ENCODE measurements at regions not wholly inside any gene's neighbourhood (a gene's known extent, or its start where the extent isn't known, plus 50 kb on each side); places are given as distances from the start of the nearest gene placed in this dataset.

DNA sequence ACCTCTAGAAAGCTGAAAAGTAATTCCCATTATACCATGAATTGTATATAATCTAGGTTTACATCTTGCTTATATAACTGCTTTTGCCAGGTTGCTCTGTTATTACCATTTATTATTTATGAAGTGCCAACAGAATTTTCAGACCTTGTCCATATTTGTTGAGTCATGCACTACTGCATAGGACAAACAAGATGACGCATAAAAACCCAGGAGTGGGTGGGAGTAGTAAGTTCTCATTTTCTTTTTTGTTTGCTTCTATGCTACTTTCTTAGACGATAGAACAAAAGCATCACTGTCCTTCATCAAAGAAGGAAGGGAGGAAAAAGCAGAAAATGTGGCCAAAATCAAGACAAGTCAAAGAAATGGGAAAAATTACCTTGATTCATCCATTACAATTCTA is 119.0 kb upstream of the RASSF8 start:
- Histone ChIP-seq H3K4me3 (ENCODE audit: low read length) (no peak overlapping the region), H4K20me1 (ENCODE audit: insufficient read depth) (no peaks in the 10 kb centered on the region), H3K9me3 (ENCODE audit: low read length) (no peaks in the 10 kb centered on the region), H3K4me2 (ENCODE audit: low read length) (no peak overlapping the region), H3K9me2 (ENCODE audit: insufficient read depth, low read length) (no peaks in the 10 kb centered on the region), H3K36me3 (ENCODE audit: insufficient read depth, low read length) (no peaks in the 10 kb centered on the region), H3F3A (ENCODE audit: insufficient read depth, low read length, poor library complexity, severe bottlenecking) (no peaks in the 10 kb centered on the region), H3K79me2 (replicated peaks; ENCODE audit: insufficient read depth, low read length) (no peaks in the 10 kb centered on the region), H3K27ac (ENCODE audit: low read length) (no peak overlapping the region), H3K27me3 (ENCODE audit: insufficient read depth, low read depth, low read length) (no peaks in the 10 kb centered on the region), H2AFZ (ENCODE audit: low read depth, low read length) (no peak overlapping the region), H3K9ac (ENCODE audit: low read length) (no peak overlapping the region)
- TF ChIP-seq RAD21 (conservative IDR thresholded peaks at IDR 0.05) (no peak), MXI1 (conservative IDR thresholded peaks at IDR 0.05; ENCODE audit: poor library complexity, severe bottlenecking) (no peak), POLR2AphosphoS5 (IDR thresholded peaks at IDR 0.05) (no peak), EP300 (conservative IDR thresholded peaks at IDR 0.05; ENCODE audit: poor library complexity, severe bottlenecking) (no peak), EZH2 (IDR thresholded peaks at IDR 0.05; ENCODE audit: borderline replicate concordance, insufficient read depth, low read length, poor library complexity, severe bottlenecking) (no peak), TAF1 (IDR thresholded peaks at IDR 0.05; ENCODE audit: low read depth) (no peak), SMC3 (conservative IDR thresholded peaks at IDR 0.05; ENCODE audit: poor library complexity) (no peak)
- TF ChIP-seq, protein P1, sequence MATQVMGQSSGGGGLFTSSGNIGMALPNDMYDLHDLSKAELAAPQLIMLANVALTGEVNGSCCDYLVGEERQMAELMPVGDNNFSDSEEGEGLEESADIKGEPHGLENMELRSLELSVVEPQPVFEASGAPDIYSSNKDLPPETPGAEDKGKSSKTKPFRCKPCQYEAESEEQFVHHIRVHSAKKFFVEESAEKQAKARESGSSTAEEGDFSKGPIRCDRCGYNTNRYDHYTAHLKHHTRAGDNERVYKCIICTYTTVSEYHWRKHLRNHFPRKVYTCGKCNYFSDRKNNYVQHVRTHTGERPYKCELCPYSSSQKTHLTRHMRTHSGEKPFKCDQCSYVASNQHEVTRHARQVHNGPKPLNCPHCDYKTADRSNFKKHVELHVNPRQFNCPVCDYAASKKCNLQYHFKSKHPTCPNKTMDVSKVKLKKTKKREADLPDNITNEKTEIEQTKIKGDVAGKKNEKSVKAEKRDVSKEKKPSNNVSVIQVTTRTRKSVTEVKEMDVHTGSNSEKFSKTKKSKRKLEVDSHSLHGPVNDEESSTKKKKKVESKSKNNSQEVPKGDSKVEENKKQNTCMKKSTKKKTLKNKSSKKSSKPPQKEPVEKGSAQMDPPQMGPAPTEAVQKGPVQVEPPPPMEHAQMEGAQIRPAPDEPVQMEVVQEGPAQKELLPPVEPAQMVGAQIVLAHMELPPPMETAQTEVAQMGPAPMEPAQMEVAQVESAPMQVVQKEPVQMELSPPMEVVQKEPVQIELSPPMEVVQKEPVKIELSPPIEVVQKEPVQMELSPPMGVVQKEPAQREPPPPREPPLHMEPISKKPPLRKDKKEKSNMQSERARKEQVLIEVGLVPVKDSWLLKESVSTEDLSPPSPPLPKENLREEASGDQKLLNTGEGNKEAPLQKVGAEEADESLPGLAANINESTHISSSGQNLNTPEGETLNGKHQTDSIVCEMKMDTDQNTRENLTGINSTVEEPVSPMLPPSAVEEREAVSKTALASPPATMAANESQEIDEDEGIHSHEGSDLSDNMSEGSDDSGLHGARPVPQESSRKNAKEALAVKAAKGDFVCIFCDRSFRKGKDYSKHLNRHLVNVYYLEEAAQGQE (IDR thresholded peaks at IDR 0.05; ENCODE audit: borderline replicate concordance) = no peak
- TF ChIP-seq, protein P2, sequence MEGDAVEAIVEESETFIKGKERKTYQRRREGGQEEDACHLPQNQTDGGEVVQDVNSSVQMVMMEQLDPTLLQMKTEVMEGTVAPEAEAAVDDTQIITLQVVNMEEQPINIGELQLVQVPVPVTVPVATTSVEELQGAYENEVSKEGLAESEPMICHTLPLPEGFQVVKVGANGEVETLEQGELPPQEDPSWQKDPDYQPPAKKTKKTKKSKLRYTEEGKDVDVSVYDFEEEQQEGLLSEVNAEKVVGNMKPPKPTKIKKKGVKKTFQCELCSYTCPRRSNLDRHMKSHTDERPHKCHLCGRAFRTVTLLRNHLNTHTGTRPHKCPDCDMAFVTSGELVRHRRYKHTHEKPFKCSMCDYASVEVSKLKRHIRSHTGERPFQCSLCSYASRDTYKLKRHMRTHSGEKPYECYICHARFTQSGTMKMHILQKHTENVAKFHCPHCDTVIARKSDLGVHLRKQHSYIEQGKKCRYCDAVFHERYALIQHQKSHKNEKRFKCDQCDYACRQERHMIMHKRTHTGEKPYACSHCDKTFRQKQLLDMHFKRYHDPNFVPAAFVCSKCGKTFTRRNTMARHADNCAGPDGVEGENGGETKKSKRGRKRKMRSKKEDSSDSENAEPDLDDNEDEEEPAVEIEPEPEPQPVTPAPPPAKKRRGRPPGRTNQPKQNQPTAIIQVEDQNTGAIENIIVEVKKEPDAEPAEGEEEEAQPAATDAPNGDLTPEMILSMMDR (IDR thresholded peaks at IDR 0.05; ENCODE audit: poor library complexity, severe bottlenecking) = no peak

DNA sequence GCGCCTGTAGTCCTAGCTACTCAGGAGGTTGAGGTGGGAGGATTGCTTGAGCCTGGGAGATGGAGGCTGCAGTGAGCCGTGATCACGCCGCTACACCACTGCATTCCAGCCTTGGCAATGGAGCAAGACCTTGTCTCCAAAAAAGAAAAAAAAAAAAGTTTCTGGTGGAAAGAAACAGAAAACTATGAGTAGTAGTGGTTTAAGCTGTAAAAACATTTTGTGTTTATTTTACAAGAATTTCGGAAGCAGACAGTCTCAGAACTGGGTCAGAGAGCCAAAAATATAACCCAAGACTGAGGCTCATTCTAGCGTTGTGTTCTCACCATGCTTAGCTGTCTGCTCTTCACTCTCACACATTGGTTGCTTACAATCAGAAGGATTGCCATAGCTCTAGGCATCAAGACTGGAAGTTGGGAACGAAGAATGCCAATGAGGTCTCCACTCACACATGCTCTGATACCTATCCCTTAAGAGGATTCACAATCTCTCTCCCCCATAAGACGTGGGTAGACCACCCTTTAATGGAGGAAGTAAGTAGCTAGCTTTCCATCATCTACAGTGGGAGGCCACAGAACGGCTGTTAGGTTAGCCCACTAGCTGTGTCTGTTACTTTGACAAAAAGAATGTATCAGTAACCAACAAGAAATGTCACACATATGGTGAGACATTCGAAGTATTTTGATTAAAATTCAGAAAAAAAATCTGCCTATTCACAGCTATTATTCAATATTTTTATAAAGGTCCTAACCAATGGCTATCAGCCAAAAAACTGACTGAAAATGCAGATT is 117.6 kb upstream of the RASSF8 start:
- no peaks in the 10 kb centered on the region for H3K27me3 ChIP-seq (ENCODE audit: insufficient read depth, low read depth, low read length)
- no peaks in the 10 kb centered on the region for H3K79me2 ChIP-seq (replicated peaks; ENCODE audit: insufficient read depth, low read length)
- H3K4me3 ChIP-seq (ENCODE audit: low read length) = no peak overlapping the region
- H3K9ac ChIP-seq (ENCODE audit: low read length) = no peak overlapping the region
- no peak overlapping the region for H3K4me2 ChIP-seq (ENCODE audit: low read length)
- H3K9me2 ChIP-seq (ENCODE audit: insufficient read depth, low read length) = no peaks in the 10 kb centered on the region
- no peak overlapping the region for H2AFZ ChIP-seq (ENCODE audit: low read depth, low read length)
- no peaks in the 10 kb centered on the region for H4K20me1 ChIP-seq (ENCODE audit: insufficient read depth)
- H3F3A ChIP-seq (ENCODE audit: insufficient read depth, low read length, poor library complexity, severe bottlenecking) = no peaks in the 10 kb centered on the region
- no peaks in the 10 kb centered on the region for H3K9me3 ChIP-seq (ENCODE audit: low read length)
- H3K27ac ChIP-seq (ENCODE audit: low read length) = no peak overlapping the region
- H3K36me3 ChIP-seq (ENCODE audit: insufficient read depth, low read length) = no peaks in the 10 kb centered on the region
- TF ChIP-seq RAD21 (conservative IDR thresholded peaks at IDR 0.05) = no peak
- no peak for TF ChIP-seq EP300 (conservative IDR thresholded peaks at IDR 0.05; ENCODE audit: poor library complexity, severe bottlenecking)
- TF ChIP-seq TAF1 (IDR thresholded peaks at IDR 0.05; ENCODE audit: low read depth) = no peak
- TF ChIP-seq, protein P2 (IDR thresholded peaks at IDR 0.05; ENCODE audit: poor library complexity, severe bottlenecking) = no peak
- no peak for TF ChIP-seq POLR2AphosphoS5 (IDR thresholded peaks at IDR 0.05)
- TF ChIP-seq SMC3 (conservative IDR thresholded peaks at IDR 0.05; ENCODE audit: poor library complexity) = no peak
- TF ChIP-seq MXI1 (conservative IDR thresholded peaks at IDR 0.05; ENCODE audit: poor library complexity, severe bottlenecking) = no peak
- no peak for TF ChIP-seq EZH2 (IDR thresholded peaks at IDR 0.05; ENCODE audit: borderline replicate concordance, insufficient read depth, low read length, poor library complexity, severe bottlenecking)
- TF ChIP-seq, protein P1 (IDR thresholded peaks at IDR 0.05; ENCODE audit: borderline replicate concordance) = no peak

Measured in neural cell (in vitro differentiated cells).